ENCODE measurements at regions not wholly inside any gene's neighbourhood (a gene's known extent, or its start where the extent isn't known, plus 50 kb on each side); places are given as distances from the start of the nearest gene placed in this dataset.

DNA sequence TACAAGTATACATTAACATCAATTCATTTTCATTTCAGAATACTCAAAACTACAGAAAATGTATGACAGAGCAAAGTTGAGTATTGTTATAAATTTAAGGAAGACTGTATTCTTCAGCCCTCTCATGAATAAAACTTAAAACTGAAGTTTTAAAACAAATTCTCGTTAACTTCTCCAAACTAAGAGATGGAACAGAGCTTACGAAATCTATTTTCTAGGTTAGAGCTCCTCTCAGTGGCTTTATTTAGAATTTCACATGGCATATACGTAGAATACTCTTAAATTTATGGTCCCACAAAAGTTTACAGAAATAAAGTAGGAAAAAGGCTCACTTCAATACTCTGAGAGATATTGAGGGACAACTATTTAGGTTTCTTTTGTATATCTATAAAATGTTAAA, 612.1 kb downstream of the KCNJ3 start:
- TF ChIP-seq, protein P1, sequence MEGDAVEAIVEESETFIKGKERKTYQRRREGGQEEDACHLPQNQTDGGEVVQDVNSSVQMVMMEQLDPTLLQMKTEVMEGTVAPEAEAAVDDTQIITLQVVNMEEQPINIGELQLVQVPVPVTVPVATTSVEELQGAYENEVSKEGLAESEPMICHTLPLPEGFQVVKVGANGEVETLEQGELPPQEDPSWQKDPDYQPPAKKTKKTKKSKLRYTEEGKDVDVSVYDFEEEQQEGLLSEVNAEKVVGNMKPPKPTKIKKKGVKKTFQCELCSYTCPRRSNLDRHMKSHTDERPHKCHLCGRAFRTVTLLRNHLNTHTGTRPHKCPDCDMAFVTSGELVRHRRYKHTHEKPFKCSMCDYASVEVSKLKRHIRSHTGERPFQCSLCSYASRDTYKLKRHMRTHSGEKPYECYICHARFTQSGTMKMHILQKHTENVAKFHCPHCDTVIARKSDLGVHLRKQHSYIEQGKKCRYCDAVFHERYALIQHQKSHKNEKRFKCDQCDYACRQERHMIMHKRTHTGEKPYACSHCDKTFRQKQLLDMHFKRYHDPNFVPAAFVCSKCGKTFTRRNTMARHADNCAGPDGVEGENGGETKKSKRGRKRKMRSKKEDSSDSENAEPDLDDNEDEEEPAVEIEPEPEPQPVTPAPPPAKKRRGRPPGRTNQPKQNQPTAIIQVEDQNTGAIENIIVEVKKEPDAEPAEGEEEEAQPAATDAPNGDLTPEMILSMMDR (IDR thresholded peaks at IDR 0.05) = no peak
- no peak for TF ChIP-seq POLR2A (IDR thresholded peaks at IDR 0.05)
